Lung (tissue), 11 donors: ENCODE measurements at regions not wholly inside any gene's neighbourhood (a gene's known extent, or its start where the extent isn't known, plus 50 kb on each side); places are given as distances from the start of the nearest gene placed in this dataset.
"Not testable (repeated sequence)": the region's sequence is repeated elsewhere in the genome, so short reads cannot be mapped to it uniquely, and the experiment has no call there.

Source experiments
- ATAC-seq: fragments of 200-7000 bp; cut with Tn5 transposase; one replicate; pipeline ENCODE4 v1.9.1; 2020; ENCODE audit warnings: moderate number of reproducible peaks; ENCODE audit not compliant: insufficient read depth, low FRiP score
- DNase-seq, 3 donors: peaks; one replicate each; pipeline ENCODE4 v3.0.0-alpha.2; 2013 to 2017
- H3K27ac ChIP-seq, 2 donors: one replicate each; pipeline ENCODE4 v1.5.1; 2013; ENCODE audit warnings: mild to moderate bottlenecking in 2 of 2, moderate library complexity in 2 of 2, control low read depth in 1 of 2, inconsistent platforms in 1 of 2, low read depth in 1 of 2, low read length in 1 of 2
- H3K27me3 ChIP-seq, 3 donors: one replicate each; pipeline ENCODE4 v1.5.1; 2013; ENCODE audit warnings: low read length in 2 of 3; ENCODE audit not compliant: control insufficient read depth in 3 of 3, insufficient read depth in 3 of 3
- H3K36me3 ChIP-seq, 4 donors: one replicate each; pipeline ENCODE4 v1.5.1; 2013; ENCODE audit warnings: low read length in 4 of 4, mild to moderate bottlenecking in 1 of 4, moderate library complexity in 1 of 4; ENCODE audit not compliant: control insufficient read depth in 4 of 4, insufficient read depth in 4 of 4
- H3K4me1 ChIP-seq, 5 donors: one replicate each; pipeline ENCODE4 v1.5.1; 2013; ENCODE audit warnings: low read length in 5 of 5, mild to moderate bottlenecking in 2 of 5, moderate library complexity in 1 of 5; ENCODE audit not compliant: control insufficient read depth in 5 of 5, insufficient read depth in 5 of 5
- H3K4me3 ChIP-seq: one replicate; pipeline ENCODE4 v1.5.1; 2013; ENCODE audit warnings: mild to moderate bottlenecking, control low read depth, moderate library complexity
- H3K9ac ChIP-seq, 2 donors: one replicate each; pipeline ENCODE4 v1.5.1; 2013; ENCODE audit warnings: low read length in 2 of 2, control low read depth in 1 of 2; ENCODE audit not compliant: insufficient read depth in 1 of 2
- H3K9me3 ChIP-seq, 4 donors: one replicate each; pipeline ENCODE4 v1.5.1; 2013; ENCODE audit warnings: low read length in 3 of 4, mild to moderate bottlenecking in 1 of 4, moderate library complexity in 1 of 4; ENCODE audit not compliant: control insufficient read depth in 4 of 4, insufficient read depth in 3 of 4
- WGBS, 2 donors: extraction: QIAGEN DNeasy Blood & Tissue Kit; methylation state at CpG; one replicate each; pipeline ENCODE4 v1.1.7; 2013; 5-methylcytosine and 5-hydroxymethylcytosine counted together
- TF ChIP-seq, protein P1 (sequence below): IDR thresholded peaks from 2 replicates; pipeline ENCODE4 v1.5.1; 2012; ENCODE audit warnings: mild to moderate bottlenecking; ENCODE audit errors: control extremely low read depth, extremely low read depth
- donor health status: control.
- donor health status: control.
- donor health status: Bipolar disorder and iron deficiency.
- donor health status: healthy.
- donor health status: DM: yes; HTN: yes; CAD: no.

DNA sequence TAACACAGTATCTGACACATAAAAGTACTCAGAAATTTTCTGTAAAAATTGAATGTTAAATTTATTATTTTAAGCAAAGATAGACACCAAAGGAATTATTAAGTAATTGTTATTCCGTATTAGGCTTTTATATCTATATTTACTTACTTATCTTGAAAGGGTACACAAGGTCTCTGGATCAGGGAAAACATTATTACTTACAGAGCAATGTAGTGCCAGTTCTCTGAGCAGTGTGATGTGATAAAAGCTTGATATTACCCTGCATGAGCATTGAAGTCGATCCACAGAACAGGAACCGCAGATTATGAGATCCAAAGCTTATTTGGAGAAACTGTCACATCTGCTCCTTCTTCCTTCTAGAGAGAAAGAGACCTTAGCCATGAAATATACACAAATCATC, 637.9 kb upstream of the RGS18 start:
- H3K9me3 ChIP-seq = no peaks in the 10 kb centered on the region
- H3K4me3 ChIP-seq = no peak overlapping the region
- H3K27me3 ChIP-seq = no peaks in the 10 kb centered on the region
- no peaks in the 10 kb centered on the region for H3K4me1 ChIP-seq
- no peak for DNase-seq
- no peak for ATAC-seq
- TF ChIP-seq, protein P1, sequence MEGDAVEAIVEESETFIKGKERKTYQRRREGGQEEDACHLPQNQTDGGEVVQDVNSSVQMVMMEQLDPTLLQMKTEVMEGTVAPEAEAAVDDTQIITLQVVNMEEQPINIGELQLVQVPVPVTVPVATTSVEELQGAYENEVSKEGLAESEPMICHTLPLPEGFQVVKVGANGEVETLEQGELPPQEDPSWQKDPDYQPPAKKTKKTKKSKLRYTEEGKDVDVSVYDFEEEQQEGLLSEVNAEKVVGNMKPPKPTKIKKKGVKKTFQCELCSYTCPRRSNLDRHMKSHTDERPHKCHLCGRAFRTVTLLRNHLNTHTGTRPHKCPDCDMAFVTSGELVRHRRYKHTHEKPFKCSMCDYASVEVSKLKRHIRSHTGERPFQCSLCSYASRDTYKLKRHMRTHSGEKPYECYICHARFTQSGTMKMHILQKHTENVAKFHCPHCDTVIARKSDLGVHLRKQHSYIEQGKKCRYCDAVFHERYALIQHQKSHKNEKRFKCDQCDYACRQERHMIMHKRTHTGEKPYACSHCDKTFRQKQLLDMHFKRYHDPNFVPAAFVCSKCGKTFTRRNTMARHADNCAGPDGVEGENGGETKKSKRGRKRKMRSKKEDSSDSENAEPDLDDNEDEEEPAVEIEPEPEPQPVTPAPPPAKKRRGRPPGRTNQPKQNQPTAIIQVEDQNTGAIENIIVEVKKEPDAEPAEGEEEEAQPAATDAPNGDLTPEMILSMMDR = no peak
- no peak overlapping the region for H3K9ac ChIP-seq
- H3K27ac ChIP-seq = no peak overlapping the region
- H3K36me3 ChIP-seq = no peaks in the 10 kb centered on the region
- 62 to 79% methylated on average over 3 of the region's 3 CpGs for WGBS, 2 donors

DNA sequence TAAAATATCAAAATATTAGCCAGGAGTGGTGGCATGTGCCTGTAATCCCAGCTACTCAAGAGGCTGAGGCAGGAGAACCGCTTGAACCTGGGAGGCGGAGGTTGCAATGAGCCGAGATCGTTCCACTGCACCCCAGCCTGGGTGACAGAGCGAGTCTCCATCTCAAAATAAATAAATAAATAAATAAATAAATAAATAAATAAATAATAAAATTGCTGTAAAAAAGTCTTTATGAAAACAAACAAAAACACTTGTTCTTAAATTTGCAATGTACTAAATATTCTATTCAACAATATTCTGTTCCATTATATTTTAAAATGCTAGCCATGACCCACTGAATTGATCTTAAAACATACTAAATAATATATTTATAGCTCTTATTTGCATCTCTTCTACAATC, 632.3 kb upstream of the RGS18 start:
- not testable (repeated sequence) for H3K36me3 ChIP-seq, H3K27ac ChIP-seq, H3K27me3 ChIP-seq, DNase-seq, ATAC-seq, H3K9me3 ChIP-seq, H3K9ac ChIP-seq, H3K4me3 ChIP-seq, H3K4me1 ChIP-seq
- 92 to 97% methylated on average over 5 of the region's 5 CpGs for WGBS, 2 donors

DNA sequence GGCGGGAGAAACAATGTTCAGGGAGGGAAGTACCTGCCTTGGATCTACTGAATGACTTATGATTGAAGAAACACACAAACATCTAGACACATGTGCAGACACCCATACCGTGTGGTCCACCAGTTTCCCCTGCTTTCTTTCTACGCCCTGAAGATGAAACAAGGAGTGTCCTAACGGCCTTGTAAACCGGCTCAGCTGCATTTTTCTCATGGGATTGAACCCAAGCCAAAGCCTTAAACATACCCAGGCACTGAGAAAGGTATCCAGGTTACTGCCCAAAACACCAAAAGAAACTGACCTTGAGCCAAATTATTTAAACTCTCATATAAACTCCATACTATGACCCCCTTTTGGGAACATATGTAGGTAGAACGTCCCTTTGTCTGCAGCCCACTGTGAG, 630.0 kb upstream of the RGS18 start:
- ATAC-seq = no peak
- H3K9me3 ChIP-seq = no peaks in the 10 kb centered on the region
- TF ChIP-seq, protein P1 = no peak
- WGBS, 2 donors = 62 to 80% methylated on average over 6 of the region's 6 CpGs
- H3K9ac ChIP-seq = no peak overlapping the region
- no peaks in the 10 kb centered on the region for H3K36me3 ChIP-seq
- H3K4me3 ChIP-seq = no peak overlapping the region
- no peaks in the 10 kb centered on the region for H3K4me1 ChIP-seq
- no peaks in the 10 kb centered on the region for H3K27me3 ChIP-seq
- no peak overlapping the region for H3K27ac ChIP-seq
- peak in 1 of 3 donors; percentile 2 for DNase-seq

DNA sequence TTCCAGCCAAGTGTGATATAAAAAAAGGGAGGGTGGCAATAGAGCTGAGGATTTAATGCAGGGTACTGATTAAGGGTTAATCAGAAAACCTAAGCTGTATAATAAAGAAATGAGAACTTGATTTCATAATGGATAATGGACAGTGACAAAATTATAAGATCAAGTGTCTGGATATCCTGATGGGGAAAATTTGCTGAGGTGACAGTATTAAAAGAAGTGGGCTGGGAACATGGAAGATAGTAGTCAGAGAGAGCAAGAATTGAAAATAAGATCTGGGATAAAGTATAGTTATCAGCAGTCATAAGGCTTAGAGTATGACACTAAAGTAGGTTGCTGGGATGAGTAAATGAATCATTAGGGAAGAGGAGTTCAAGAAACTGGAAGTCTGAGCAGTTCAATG, 627.3 kb upstream of the RGS18 start:
- TF ChIP-seq, protein P1 = no peak
- Histone ChIP-seq H3K9me3 (no peaks in the 10 kb centered on the region), H3K36me3 (no peaks in the 10 kb centered on the region), H3K27ac (no peak overlapping the region), H3K9ac (no peak overlapping the region), H3K27me3 (no peaks in the 10 kb centered on the region), H3K4me3 (no peak overlapping the region), H3K4me1 (no peaks in the 10 kb centered on the region)
- no peak for ATAC-seq
- no peak for DNase-seq
